Nucleus accumbens (tissue), 56 donors: ENCODE measurements at regions not wholly inside any gene's neighbourhood (a gene's known extent, or its start where the extent isn't known, plus 50 kb on each side); places are given as distances from the start of the nearest gene placed in this dataset.

Experiments used
- DNase-seq, 56 donors: peaks; one replicate each; lab custom pipeline; 2025; lab: John Stamatoyannopoulos, UW

- no peak for DNase-seq
These were observed 100.1 kb upstream of the ARHGEF9 start for GRCh38 chrX:63884821-63885790.

- DNase-seq = no peak
These were observed 84.5 kb upstream of the ARHGEF9 start for GRCh38 chrX:63869506-63869905.

- peak in 2 of 56 donors; percentile 0 for DNase-seq
These were observed 70.9 kb upstream of the ARHGEF9 start for GRCh38 chrX:63855896-63856295.

- DNase-seq = peak in 4 of 56 donors; percentile 0 to 15 (median 6)
These were observed 50.3 kb upstream of the ARHGEF9 start for GRCh38 chrX:63835361-63835760.
